IPS-NIHi7 (cell line): ENCODE measurements at regions not wholly inside any gene's neighbourhood (a gene's known extent, or its start where the extent isn't known, plus 50 kb on each side); places are given as distances from the start of the nearest gene placed in this dataset.

Experiments used
- DNase-seq: peaks from one replicate; pipeline ENCODE4 v3.0.0; 2012; ENCODE audit warnings: mixed read lengths; ENCODE audit errors: extremely low spot score

GRCh38 chr5:118052503-118052902 lies 935.8 kb downstream of the DTWD2 start:
- no peak for DNase-seq

GRCh38 chr5:118044169-118044568 lies 944.2 kb downstream of the DTWD2 start:
- no peak for DNase-seq

GRCh38 chr5:118043531-118043930 lies 944.8 kb downstream of the DTWD2 start:
- no peak for DNase-seq

DNA sequence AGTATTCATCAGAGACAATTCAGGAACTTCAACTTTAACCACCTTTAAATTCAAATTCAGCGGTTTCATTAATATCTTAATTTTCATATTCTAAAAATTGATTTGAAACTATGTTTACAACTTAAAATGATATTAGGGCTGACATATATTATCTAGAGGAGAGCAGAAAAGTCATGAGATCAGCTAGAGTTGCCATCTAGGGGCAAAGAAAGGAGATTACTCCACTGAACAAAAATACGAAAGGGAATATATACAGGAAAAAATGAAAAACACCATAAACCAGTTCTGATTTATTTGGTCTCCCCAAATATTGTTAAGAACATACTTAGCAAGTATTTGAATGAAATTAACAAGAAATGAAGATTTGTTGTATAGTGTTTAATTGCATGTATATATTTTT lies 946.3 kb downstream of the DTWD2 start:
- no peak for DNase-seq

DNA sequence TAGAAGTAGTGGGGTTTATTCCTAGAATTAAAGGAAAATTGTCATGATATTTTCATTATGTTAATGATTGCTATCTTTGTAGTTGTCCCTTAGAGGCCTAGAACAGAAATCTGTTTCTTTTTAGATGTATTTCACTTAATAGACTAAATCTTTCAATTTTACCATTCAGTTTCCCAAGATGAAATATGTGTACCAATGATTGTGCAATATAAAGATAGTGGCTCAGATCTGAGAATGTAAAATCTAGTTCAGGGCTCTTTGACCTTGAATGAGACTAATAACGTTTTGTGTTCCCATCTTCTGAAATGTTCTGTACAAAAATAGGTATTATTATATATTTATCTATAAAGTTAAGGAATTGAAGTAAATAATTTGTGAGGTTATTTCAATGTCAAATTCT lies 947.9 kb downstream of the DTWD2 start:
- DNase-seq = no peak

GRCh38 chr5:118033686-118034338 lies 954.5 kb downstream of the DTWD2 start:
- DNase-seq = no peak

GRCh38 chr5:118029807-118030206 lies 958.5 kb downstream of the DTWD2 start:
- no peak for DNase-seq

GRCh38 chr5:118022062-118022461 lies 966.3 kb downstream of the DTWD2 start:
- no peak for DNase-seq

- DNase-seq = no peak
These were observed 970.8 kb downstream of the DTWD2 start for GRCh38 chr5:118017536-118017935.

GRCh38 chr5:118016396-118016795 lies 972.0 kb downstream of the DTWD2 start:
- no peak for DNase-seq

DNA sequence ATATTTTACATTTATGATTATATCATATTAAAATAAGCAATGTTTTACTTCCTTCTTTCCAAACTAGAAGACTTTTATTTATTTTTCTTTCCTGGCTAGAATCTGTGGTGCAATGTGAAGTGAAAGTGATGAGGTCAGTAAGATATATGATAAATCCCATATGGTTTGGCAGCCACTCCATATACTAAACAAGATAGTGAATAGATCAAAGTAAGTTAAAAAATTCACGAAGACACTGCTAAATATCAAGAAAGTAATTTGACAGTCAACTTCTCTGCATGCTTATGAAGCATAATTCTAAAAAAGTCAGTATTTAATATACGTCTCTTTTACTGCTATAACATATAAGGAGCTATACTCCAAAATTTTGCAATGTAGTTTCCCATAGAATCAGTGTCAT lies 972.8 kb downstream of the DTWD2 start:
- DNase-seq = no peak

DNA sequence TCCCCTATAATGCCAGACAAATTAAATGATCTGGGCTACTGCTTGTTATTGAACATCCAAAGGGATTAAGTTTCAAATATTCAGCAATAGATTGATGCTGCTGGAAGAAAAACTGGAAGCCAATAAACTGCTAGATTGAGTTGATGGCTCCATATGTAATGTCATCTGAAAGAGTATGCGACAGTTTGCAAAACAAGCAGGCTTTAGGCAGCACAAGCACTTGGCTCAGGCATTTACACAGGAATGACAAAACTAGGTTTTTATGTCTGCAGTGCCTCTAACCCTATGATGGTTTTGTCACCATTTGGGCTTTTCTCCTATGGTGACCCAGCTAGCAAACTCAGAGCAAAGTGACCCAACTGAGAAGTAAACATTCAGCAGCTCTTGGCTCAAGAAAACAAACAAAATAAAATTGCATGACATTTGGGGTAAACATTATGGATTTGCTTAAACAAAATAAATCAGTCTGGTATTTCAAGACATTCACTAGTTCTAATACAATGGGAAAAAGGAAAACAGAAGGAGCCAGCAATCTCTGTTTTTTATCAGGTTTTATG lies 978.5 kb downstream of the DTWD2 start:
- DNase-seq = no peak

GRCh38 chr5:118008779-118009178 lies 979.6 kb downstream of the DTWD2 start:
- no peak for DNase-seq

- no peak for DNase-seq
These were observed 981.1 kb downstream of the DTWD2 start for GRCh38 chr5:118007262-118007661.

DNA sequence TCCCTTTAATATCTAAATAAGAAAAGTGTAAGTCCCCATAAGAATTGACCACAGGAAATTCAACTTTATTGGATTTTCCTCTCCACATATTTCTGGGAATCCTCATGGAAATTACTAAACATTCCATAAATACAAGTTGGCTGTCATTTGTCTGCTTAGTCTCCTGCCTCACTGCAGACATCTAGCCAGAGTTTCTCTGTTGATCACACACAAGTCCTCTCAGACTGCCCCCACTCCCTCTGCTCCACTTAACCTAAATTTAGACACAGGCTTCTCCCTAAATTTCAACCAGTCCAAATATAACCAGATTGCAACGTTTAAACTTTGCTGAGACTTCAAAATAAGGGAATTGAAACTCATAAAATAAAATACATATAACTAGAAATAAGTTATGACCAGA lies 982.1 kb downstream of the DTWD2 start:
- DNase-seq = no peak

- no peak for DNase-seq
These were observed 988.3 kb downstream of the DTWD2 start for GRCh38 chr5:117999939-118000549.

DNA sequence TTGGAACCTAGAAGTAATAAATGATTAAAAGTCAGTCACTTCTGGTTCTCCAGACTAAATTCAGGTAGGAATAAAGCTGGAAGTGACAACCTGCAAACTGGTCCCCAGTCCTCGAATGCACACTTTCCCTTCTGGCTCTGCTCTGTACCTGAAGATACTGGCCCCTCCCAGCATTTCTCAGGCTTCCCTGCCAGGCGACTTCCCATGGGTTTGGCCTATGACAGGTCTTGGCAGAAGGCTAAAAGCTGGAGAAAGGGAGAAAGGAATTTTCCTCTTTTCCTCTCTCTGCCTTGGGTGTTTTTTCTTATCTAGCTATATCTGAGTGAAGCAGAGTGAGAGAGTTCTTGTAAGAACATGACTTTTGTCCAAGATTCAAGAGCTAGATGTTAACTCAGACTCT lies 1005.7 kb downstream of the DTWD2 start:
- DNase-seq = peak; percentile 37

- DNase-seq = peak; percentile 31
These were observed 1014.6 kb downstream of the DTWD2 start for GRCh38 chr5:117973785-117974184.

GRCh38 chr5:117955831-117956230 lies 1032.5 kb downstream of the DTWD2 start:
- DNase-seq = no peak

GRCh38 chr5:117954331-117954730 lies 1034.0 kb downstream of the DTWD2 start:
- DNase-seq = no peak

DNA sequence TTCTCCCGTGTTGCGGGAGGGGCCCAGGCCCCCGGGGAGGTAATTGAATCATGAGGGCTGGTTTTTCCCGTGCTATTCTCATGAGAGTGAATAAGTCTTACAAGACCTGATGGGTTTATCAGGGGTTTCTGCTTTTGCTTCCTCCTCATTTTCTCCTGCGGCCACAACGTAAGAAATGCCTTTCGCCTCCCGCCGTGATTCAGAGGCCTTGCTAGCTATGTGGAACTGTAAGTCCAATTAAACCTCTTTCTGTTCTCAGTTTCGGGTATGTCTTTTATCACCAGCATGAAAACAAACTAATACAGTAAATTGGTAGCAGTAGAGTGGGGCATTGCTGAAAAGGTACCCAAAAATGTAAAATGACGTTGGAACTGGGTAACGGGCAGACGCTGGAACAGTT lies 1035.1 kb downstream of the DTWD2 start:
- no peak for DNase-seq

- no peak for DNase-seq
These were observed 1040.5 kb downstream of the DTWD2 start for GRCh38 chr5:117947836-117948235.

GRCh38 chr5:117947121-117947520 lies 1041.2 kb downstream of the DTWD2 start:
- no peak for DNase-seq

DNA sequence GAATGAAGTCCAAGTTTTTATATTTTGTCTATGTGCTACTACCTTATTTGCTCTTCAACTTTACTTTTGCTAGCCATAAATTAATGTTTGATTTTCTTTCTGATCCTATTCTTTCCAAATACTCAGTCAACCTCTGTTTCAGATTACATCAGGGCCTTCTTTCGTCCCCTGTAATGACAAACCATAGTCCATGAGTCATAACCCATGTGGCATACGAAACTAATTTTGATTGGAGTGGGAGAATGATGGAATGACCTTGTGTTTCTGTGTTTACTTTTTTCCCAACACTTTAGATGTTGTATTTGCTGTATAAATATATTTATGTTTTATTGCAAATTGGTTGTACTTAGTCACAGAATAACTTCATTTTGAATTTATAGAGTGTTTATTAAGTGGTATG lies 1043.1 kb downstream of the DTWD2 start:
- DNase-seq = no peak
